ENCODE measurements at regions not wholly inside any gene's neighbourhood (a gene's known extent, or its start where the extent isn't known, plus 50 kb on each side); places are given as distances from the start of the nearest gene placed in this dataset.

GRCh38 chr5:82396396-82396795 lies 118.2 kb upstream of the RPS23 start:
- Histone ChIP-seq H3K4me1 (replicated peaks in 1 of 4; ENCODE audit: control insufficient read depth in 3 of 4, insufficient read depth in 4 of 4, low read length in 3 of 4) (no peaks in the 10 kb centered on the region), H2BK20ac (ENCODE audit: low read length) (no peak overlapping the region), H3K18ac (ENCODE audit: extremely low read depth, low read length) (no peak overlapping the region), H3K36me3 (ENCODE audit: control insufficient read depth in 2 of 4, insufficient read depth in 4 of 4, low read length in 3 of 4) (no peaks in the 10 kb centered on the region), H3K79me1 (ENCODE audit: low read depth, low read length) (no peaks in the 10 kb centered on the region), H4K5ac (ENCODE audit: insufficient read length, low read depth, low read length) (no peak overlapping the region), H3K56ac (replicated peaks; ENCODE audit: insufficient read length, low read depth, low read length) (no peak overlapping the region), H2BK15ac (ENCODE audit: low read length) (no peak overlapping the region), H2BK5ac (ENCODE audit: low read depth, low read length) (no peak overlapping the region), H3K9ac (replicated peaks in 1 of 4; ENCODE audit: extremely low read depth in 1 of 4, low read depth in 3 of 4, low read length in 3 of 4) (no peak overlapping the region), H3K27me3 (replicated peaks in 1 of 4; ENCODE audit: control insufficient read depth in 3 of 4, extremely low read depth in 1 of 4, insufficient read depth in 3 of 4, low read length in 3 of 4) (no peaks in the 10 kb centered on the region), H3K14ac (ENCODE audit: insufficient read length) (no peak overlapping the region), H3K4ac (replicated peaks; ENCODE audit: insufficient read length, low read depth, low read length) (no peak overlapping the region), H4K20me1 (replicated peaks in 1 of 2; ENCODE audit: control insufficient read depth in 1 of 2, insufficient read depth in 2 of 2, low read length in 2 of 2) (no peaks in the 10 kb centered on the region), H2AFZ (ENCODE audit: low read length) (no peak overlapping the region), H2BK12ac (ENCODE audit: low read depth, low read length) (no peak overlapping the region), H3K23me2 (ENCODE audit: low read depth, low read length) (no peaks in the 10 kb centered on the region), H3K27ac (ENCODE audit: low read depth, low read length) (no peak overlapping the region), H3K4me2 (ENCODE audit: insufficient read depth in 1 of 2, low read depth in 2 of 2, low read length in 2 of 2) (no peak overlapping the region), H3K9me3 (ENCODE audit: insufficient read depth in 2 of 2, low read depth in 1 of 2, low read length in 1 of 2) (no peaks in the 10 kb centered on the region), H3K79me2 (ENCODE audit: control insufficient read depth in 1 of 2, insufficient read depth in 2 of 2, low read length in 2 of 2) (no peaks in the 10 kb centered on the region), H4K91ac (replicated peaks; ENCODE audit: insufficient read length, low read length) (no peak overlapping the region), H2BK120ac (replicated peaks; ENCODE audit: low read depth, low read length) (no peak overlapping the region), H4K8ac (ENCODE audit: extremely low read depth, insufficient read depth, low read length) (no peak overlapping the region), H3K23ac (ENCODE audit: insufficient read length) (no peak overlapping the region), H3K4me3 (ENCODE audit: extremely low read depth in 1 of 4, insufficient read depth in 2 of 4, low read depth in 3 of 4, low read length in 4 of 4) (no peak overlapping the region), H2AK5ac (ENCODE audit: low read depth, low read length) (no peak overlapping the region)
- DNase-seq (ENCODE audit: low read depth in 1 of 2, low spot score in 2 of 2) = no peak
- no peak for FAIRE-seq
- TF ChIP-seq TAF1 (IDR thresholded peaks at IDR 0.05; ENCODE audit: low read depth, low read length) = no peak
- TF ChIP-seq TBP (IDR thresholded peaks at IDR 0.05; ENCODE audit: low read depth, low read length) = no peak
- TF ChIP-seq ZNF274 (IDR thresholded peaks at IDR 0.05; ENCODE audit: borderline replicate concordance, extremely low read depth, low read length) = no peak
- TF ChIP-seq SP1 (IDR thresholded peaks at IDR 0.05; ENCODE audit: low read depth, low read length) = no peak
- TF ChIP-seq SP4 (IDR thresholded peaks at IDR 0.05; ENCODE audit: low read length) = no peak
- no peak for TF ChIP-seq RFX5 (IDR thresholded peaks at IDR 0.05; ENCODE audit: borderline replicate concordance, low read depth, low read length)
- no peak for TF ChIP-seq JUND (IDR thresholded peaks at IDR 0.05; ENCODE audit: low read length)
- no peak for TF ChIP-seq CHD1 (IDR thresholded peaks at IDR 0.05; ENCODE audit: low read depth, low read length)
- no peak for TF ChIP-seq FOSL1 (IDR thresholded peaks at IDR 0.05; ENCODE audit: insufficient read depth, low read depth, low read length)
- no peak for TF ChIP-seq POLR2A (IDR thresholded peaks at IDR 0.05; ENCODE audit: control extremely low read depth in 1 of 2, low read depth in 2 of 2, low read length in 2 of 2)
- no peak for TF ChIP-seq CBX5 (IDR thresholded peaks at IDR 0.05; ENCODE audit: low read depth, low read length)
- no peak for TF ChIP-seq TEAD4 (IDR thresholded peaks at IDR 0.05; ENCODE audit: low read depth, low read length)
- ChIA-PET CTCF (ENCODE audit: partially characterized antibody) (interaction anchor here (1.9 kb wide), 1 partner anchor 197 kb away, joined by 3 read pairs; no protein-coding TSS in a partner anchor), POLR2A (ENCODE audit: partially characterized antibody) (interaction anchor here (1.0 kb wide), 1 partner anchor 11 kb away, joined by 3 read pairs; no protein-coding TSS in a partner anchor)
- WGBS, 2 experiments (ENCODE audit: extremely low coverage in 1 of 2, insufficient coverage in 1 of 2, insufficient read length in 1 of 2, insufficient replicate concordance in 2 of 2, low coverage in 1 of 2, low lambda C conversion rate in 2 of 2, missing lambda C conversion rate in 1 of 2) = 98% methylated on average over 2 of the region's 2 CpGs; no CpG with 5 or more reads in 1 of the 2 experiments

Measured in H1 (cell line).